GM04504 (cell line): ENCODE measurements at regions not wholly inside any gene's neighbourhood (a gene's known extent, or its start where the extent isn't known, plus 50 kb on each side); places are given as distances from the start of the nearest gene placed in this dataset.
A peak's percentile ranks its signal among the peaks of the same experiment; 100 is the strongest.
"Not testable (repeated sequence)": the region's sequence is repeated elsewhere in the genome, so short reads cannot be mapped to it uniquely, and the experiment has no call there.

Source experiments
- DNase-seq: peaks from one replicate; pipeline ENCODE4 v3.0.0-alpha.2; 2012; ENCODE audit warnings: low read depth

DNA sequence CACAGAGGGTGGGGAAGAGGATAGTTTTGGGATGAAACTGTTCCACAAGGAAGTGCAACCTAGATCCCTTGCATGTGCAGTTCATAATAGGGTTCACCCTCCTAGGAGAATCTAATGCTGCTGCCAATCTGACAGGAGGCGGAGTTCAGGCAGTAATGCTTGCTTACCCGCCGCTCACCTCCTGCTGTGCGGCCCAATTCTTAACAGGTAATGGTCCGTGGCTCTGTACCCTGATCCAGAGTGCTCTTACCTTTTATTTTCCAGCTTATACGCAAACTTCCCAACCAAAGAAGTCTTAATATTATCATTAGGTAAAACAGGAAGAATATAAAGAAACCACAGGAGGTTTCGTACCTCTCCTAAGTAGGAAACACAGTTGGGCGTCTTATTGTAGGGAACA is 82.7 kb upstream of the CD302 start:
- DNase-seq: no peak

DNA sequence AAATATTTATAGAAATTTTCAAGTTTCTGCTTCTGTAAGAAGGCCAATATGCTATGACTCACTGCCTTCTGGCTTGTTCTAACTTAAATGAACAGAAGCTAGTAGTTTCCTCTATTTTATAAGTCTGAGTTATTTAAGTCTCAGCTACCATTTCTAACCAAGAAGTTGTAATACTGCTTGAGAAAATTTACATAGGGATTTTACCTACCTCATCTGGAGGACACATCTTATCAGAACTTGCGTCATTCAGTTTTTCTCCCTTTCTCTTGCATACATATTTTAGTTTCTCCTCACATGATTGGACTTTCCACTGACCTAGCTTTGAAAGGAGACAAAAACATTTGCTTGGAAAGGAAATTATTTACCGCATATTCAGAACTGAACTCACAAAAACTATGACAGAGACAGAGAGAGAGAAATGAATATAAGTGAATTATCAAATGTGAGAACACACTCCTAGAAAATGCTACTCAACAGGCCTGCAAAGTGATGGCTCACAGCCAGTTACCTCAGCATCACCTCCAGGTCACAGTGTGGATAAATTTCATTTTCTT is 81.1 kb upstream of the CD302 start:
- DNase-seq: peak; percentile 9

- no peak for DNase-seq
Observed at GRCh38 chr2:159875083-159875482, 77.1 kb upstream of the CD302 start.

DNA sequence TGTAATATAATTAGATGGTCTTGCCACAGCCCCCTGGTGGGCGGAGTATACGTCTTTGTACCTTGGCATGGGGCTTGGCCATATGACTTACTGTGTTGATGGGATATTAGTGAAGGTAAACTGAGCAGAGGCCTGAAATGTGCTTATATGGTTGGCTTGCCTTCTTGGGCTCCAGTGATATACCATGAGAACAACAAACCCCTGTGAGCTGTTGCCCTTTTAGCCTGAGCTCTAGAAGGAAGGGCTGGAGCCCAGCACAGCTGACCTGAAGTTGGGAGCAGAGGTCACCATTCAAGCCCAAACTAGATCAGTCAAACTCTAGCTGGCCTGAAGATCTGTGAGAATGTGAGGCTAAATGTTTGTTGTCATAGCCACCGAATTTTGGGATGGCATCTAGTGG is 75.2 kb upstream of the CD302 start:
- DNase-seq: no peak

GRCh38 chr2:159872353-159872752 is 74.3 kb upstream of the CD302 start:
- DNase-seq: no peak

GRCh38 chr2:159868598-159869159 is 70.7 kb upstream of the CD302 start:
- not testable (repeated sequence) for DNase-seq

DNA sequence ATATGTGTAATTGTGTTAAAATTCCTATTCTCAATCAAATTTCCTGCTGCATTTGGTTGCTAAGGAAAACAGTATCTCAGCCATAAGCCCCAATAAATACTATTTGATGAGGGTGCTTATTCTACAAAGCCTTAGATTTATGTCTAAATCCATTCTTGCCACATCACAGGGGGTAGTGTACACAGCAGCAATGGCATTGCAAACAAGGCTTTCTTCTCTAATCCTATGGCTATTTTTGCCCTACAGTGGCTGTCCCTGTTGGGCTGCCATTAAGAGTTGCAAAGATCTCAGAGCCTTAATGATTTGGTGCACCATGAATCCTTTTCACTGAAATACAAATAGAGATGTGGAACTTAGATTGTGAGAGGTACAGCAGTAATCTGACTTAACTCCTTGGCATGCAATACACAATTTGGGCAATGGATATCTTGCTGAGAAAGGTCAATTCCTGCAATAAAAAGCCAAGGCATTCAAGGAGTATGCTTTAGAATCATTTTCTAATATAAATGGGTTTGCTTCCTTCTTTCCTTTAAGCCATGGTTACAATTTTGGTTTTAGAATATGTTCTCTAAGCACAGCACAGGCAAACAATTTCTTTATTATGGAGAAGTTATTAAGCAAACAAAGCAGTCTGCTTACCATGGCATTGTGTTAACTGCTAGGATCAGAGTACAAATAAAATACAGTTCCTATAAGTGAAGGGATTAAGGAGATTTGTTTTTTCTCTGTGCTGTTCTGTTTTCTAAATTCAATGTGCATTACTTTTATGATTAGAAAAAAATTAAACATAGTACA is 69.8 kb upstream of the CD302 start:
- DNase-seq: no peak

GRCh38 chr2:159863526-159864160 is 65.6 kb upstream of the CD302 start:
- DNase-seq: no peak

DNA sequence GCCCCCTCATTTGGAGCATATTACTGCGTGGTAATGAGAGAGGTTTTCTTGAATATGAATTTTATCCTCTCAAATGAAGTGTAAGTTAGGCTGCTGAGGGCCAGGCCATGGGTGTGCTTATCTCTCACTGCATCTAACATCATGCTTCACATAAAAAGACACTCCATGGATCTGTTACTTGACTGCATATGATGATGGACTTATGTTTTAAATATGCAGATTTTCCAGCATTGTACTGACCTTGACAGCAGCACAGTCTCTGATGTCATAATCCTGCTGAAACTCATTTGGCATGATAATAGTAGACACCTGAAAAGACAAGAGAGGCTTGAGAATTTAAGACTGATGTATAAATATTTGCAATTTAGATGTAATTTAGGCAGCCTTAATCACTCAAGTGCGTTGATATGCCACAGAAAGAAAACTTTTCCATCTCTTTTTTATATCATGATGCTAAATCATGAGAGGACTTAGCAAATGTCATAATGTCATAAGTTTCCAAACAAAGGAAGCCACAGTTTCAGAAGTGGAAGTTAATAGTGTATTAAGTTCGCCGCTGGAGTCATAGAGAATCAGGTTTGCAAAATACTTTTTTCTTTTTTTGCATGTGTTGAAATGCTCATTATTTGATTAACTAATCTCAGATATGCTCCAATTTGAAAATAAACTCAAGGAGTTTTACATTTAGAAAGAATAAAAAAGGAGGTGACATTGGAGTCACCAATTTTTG is 62.7 kb upstream of the CD302 start:
- no peak for DNase-seq

- DNase-seq: no peak
Observed at GRCh38 chr2:159859583-159859982, 61.6 kb upstream of the CD302 start.

DNA sequence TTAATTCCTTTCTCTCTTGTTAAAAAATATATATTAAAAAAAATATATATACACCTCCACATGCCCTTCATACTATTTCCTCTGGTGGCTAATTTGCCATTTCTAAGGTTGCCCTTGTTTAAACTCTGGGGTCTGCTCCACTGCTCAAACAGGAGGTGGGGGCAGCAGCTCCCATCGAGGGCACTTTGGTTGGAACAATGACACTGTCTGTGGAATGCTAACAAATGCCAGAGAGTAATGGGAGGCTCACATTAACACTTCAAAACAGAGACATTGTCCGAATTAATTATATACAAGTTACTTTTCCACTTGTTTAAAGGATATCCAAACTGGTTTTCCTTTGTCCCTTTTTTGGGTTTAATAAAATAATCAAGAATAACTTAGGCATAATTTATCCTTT is 58.8 kb upstream of the CD302 start:
- no peak for DNase-seq

- no peak for DNase-seq
Observed at GRCh38 chr2:159855557-159856061, 57.6 kb upstream of the CD302 start.

DNA sequence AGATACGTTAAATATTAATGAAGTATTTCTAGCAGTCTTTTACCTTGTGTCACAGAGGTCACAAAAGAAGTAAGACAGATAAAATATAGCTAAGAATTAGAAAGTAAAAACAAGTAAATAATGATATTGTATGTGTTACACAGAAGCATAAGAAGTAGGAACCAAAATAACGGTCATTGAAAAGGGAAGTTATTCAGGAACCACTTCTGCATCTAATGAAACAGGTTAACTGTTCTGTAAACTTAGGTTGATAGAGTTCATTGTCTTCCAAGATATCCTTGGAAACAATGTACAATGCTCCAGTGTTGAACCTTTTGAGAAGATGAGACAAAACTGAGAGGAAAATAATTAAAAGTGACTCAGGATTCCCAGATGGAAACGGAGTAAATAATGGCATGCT is 57.1 kb upstream of the CD302 start:
- no peak for DNase-seq

GRCh38 chr2:159854481-159854880 is 56.5 kb upstream of the CD302 start:
- no peak for DNase-seq

DNA sequence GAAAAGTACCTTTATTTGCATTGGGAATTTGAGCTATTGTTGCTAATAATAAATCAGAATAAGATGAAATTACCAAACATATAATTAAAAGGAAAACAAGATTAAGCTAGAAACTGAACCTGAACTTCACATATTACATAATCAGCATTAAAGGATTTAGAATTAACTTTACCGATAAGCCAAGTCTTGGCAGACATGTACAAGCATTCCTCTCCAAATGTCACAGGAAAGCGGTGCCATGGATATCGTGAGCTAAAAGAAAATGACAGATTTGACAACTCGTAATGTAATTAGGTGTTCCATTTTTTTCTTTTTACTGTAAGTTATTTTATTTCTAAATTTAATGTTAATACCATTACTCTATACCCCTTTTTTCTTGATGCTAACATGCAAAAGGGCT is 55.1 kb upstream of the CD302 start:
- no peak for DNase-seq

DNA sequence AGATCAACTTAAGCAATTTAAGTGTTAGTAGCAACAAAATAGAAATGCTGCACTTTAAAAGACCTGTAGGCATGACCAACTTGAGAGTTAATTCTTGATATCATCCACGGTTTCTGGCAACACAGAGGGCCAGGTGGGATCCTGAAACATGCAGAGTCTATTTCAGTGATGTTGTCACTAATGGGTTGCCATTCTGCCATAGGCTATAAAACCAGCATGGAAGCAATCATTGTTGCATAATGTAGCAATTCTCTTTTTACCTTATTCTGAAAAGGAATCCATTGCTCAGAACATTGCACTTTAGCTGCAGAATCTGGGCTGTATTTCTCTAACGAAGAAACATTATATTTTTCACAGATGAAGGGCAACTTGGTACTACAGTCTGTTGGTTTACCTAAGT is 53.9 kb upstream of the CD302 start:
- no peak for DNase-seq

DNA sequence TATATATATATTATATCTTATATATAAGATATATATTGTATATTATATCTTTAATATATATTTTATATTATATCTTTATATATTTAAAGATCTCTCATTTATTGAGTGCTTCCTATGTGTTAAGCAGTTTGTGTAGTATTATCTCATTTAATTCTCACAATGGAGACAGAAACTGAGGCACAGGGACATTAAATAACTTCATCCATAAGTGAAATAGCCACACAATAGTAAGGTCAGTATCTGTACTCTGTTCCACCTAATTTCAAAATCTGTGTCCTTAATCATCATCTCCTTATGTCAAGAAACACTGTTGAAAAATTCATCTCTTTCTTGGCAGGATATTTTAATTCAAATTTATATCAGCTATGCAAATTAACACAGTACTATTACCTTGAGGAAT is 52.8 kb upstream of the CD302 start:
- no peak for DNase-seq

DNA sequence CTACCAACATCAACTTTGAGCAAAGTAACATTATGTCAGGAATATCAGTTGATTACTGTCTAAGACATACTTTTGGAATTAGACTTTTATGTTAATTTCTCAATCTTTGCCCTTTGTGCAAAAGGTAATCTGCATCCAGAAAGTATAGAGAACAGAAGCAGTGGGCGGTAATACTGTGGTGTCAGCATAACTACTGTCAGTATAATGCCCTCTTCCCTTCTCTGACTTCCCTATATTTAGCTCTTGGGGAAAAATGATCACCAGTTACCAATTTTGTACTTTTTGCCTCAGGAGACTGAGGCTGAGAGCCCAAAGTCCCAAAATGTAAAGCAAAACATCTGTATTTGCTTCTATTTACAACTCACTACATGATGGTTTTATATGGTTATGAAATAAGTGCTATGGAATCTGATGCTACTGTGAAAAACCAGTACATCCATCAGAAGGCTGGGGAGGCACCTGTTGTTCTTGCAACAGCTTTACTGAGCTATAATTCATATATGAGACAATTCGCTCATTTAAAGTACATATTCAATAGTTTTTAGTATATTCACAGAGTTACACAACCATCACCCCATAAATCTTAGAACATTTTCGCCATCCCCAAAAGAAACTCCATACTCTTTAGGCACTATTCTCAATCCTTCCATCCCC is 51.3 kb upstream of the CD302 start:
- no peak for DNase-seq
